HG03520 (cell line): ENCODE measurements at regions not wholly inside any gene's neighbourhood (a gene's known extent, or its start where the extent isn't known, plus 50 kb on each side); places are given as distances from the start of the nearest gene placed in this dataset.
"Not testable (repeated sequence)": the region's sequence is repeated elsewhere in the genome, so short reads cannot be mapped to it uniquely, and the experiment has no call there.

Experiments used
- ATAC-seq: cut with Tn5 transposase; IDR thresholded peaks from one replicate; pipeline ENCODE4 v1.9.1; 2021; ENCODE audit warnings: mild to moderate bottlenecking, moderate library complexity; ENCODE audit not compliant: unreplicated experiment

DNA sequence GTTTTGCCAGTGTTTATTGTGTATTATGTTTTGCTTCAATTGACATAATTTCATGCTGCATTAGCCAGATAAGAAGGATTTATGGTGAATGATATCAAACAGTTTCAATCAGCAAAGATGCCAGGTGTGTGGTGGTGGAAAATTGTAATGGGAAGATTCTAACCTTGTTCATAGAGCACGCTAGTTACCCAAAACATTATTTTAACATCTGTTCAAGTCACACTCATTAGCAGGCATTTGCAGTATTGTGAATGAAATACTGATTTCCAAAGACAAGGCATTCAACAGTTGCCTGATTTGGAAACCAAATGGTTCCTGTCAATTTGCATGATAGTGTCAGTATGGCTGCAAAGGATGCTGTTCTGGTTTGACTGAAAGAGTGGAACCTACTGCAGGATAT lies 129.7 kb downstream of the EPC1 start:
- ATAC-seq: no peak

DNA sequence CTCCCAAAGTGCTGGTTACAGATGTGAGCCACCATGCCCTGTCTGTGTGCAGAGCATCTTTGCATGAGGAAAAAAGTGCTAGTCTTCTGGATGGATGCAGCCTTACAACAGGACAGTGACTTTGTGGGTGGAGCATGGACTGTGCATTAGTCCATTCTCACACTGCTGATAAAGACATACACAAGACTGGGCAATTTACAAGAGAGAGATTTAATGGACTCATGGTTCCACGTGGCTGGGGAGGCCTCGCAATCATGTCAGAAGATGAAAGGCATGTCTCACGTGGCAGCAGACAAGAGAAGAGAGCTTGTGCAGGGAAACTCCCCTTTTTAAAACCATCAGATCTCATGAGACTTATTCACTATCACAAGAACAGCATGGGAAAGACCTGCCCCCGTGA lies 133.1 kb downstream of the EPC1 start:
- not testable (repeated sequence) for ATAC-seq

DNA sequence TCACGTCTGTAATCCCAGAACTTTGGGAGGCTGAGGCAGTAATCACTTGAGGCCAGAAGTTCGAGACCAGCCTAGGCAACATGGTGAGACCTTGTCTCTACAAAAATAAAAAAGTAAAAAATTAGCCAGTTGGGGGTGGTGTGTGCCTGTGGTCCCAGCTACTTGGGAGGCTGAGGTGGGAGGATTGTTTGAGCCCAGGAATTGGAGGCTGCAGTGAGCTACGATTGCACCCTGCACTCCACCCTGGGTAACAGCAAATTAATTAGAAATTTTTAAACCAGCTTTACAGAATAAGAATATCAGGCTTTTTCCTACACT lies 136.0 kb downstream of the EPC1 start:
- ATAC-seq: no peak

- no peak for ATAC-seq
Measured at GRCh38 chr10:32210306-32211045, 136.5 kb downstream of the EPC1 start.

GRCh38 chr10:32208005-32208404 lies 139.0 kb downstream of the EPC1 start:
- ATAC-seq: not testable (repeated sequence)

- ATAC-seq: no peak
Measured at GRCh38 chr10:32207544-32207943, 139.4 kb downstream of the EPC1 start.

DNA sequence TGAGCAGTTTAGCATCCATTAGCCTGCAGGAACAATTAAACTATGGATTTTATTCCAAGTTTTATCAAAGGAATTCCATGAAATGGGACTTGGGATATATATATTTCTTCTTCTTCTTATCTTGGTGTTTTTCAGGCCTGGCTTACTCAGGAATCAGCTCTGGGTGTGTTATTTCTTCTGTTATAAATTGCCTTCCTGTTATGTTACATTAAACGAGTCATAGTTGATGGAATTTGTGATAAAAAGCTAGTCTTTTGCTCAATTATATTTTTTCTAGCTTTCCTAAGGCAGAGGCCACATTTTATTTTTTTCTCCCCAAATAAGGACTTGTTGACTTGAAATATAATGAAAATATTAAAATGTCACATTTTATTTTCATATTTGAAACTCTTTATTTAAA lies 141.3 kb downstream of the EPC1 start:
- ATAC-seq: no peak

DNA sequence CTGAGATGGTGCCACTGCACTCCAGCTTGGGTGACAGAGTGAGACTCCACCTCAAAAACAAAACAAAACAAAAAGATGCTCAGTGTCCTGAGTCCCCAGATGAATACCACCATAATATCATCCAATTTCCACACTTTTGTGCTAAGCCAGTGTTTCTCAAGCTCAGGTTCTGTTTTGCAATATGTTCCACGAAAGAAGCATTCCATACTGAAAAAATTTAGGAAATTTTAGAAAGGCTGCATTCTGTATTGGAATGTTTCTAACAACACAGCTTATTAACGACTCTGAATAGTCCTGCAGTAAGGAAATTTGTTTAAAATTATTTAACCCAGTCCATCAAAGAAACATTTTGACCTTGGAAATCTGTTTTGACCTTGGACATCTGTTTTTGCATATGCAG lies 142.4 kb downstream of the EPC1 start:
- no peak for ATAC-seq

DNA sequence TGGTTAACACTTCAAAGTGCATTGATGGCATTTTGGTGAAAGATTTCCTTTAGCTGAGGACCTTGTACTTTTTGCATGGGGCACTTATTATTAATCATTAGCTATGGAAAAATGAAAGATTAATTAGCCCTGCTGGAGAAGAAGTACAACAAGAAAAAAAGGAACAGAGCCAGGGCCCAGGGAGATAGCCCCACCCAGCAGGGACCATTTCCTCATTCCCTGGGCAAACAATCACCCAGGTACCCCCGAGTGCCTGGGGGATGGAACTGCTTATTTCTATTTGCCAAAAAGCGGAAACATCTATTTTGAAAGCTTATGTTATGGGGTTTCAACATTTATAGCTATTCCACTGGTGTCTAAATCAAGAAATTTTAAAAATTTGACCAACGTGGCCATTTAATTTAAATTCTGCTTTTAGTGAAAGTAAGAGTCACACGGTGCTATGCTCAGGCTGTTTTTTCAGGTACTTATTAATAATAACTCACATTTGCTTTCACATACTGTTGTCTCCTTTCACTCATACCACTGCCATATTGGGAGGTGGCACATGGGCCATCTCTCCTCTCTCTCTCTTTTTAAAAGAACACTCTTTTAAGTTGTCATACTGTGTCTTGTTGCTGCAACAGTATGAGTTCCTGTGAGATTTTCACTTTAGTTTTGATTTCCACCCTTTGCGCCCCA lies 143.6 kb upstream of the KIF5B start:
- ATAC-seq: no peak

DNA sequence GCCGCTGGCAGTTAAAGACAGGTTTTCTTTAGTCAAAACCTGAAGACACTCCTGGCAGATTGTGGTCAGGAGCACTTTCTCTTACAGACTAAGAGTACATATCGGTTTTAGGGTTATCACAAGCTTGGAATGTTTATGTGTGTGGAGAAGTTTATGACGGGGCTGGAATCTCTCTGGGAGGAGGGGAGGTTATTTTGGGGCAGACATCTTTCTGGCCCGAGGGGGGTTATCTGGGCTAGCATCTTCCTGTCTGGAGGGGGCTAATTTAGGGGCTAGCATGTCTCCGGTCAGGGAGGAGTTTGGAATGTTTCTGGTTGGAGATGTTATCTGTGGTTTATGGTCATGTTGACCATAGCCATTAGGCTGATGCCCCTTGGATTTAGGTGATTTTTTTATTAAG lies 141.2 kb upstream of the KIF5B start:
- no peak for ATAC-seq

GRCh38 chr10:32190890-32191491 lies 134.8 kb upstream of the KIF5B start:
- peak; percentile 65 for ATAC-seq

GRCh38 chr10:32189400-32190084 lies 133.3 kb upstream of the KIF5B start:
- no peak for ATAC-seq

GRCh38 chr10:32188601-32189000 lies 132.4 kb upstream of the KIF5B start:
- ATAC-seq: not testable (repeated sequence)

DNA sequence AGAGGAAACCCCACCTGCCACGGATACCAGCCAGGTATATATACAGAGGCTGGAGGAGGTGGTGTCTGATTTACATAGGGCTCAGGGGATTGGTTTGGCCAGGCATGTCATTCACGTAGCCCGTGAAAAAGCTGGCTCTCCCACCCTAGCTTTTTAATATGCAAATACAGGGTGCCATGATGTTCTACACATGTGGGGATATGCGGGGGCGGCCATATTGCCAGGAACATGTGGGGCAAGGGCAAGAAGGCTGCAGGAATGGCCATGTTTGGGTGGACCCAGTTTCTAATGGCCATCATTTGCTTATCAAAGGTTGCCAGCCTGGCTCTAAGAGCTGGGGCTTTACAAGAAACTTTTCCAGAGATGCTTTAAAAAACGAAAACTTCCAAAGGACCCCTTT lies 131.5 kb upstream of the KIF5B start:
- no peak for ATAC-seq

GRCh38 chr10:32183652-32184051 lies 127.4 kb upstream of the KIF5B start:
- ATAC-seq: not testable (repeated sequence)

- ATAC-seq: no peak
Measured at GRCh38 chr10:32182476-32182875, 126.3 kb upstream of the KIF5B start.

- no peak for ATAC-seq
Measured at GRCh38 chr10:32180390-32181280, 124.4 kb upstream of the KIF5B start.

- ATAC-seq: no peak
Measured at GRCh38 chr10:32179836-32180235, 123.6 kb upstream of the KIF5B start.

- not testable (repeated sequence) for ATAC-seq
Measured at GRCh38 chr10:32177594-32177993, 121.4 kb upstream of the KIF5B start.

DNA sequence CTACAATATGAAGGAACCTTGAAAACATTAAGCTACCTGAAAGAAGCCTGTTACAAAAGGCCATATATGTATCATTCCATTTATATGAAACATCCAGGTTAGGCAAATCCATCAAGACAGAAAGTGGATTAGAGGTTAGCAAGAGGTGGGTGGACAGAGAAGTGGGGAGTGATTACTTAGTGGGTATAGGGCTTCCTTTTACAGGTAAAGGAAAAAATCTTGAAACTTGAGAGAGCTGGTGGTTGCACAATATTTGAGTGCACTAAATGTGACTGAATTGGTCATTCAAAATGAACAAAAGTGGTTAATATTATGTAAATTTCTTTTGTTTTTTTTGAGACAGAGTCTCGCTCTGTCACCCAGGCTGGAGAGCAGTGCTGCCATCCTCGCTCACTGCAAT lies 119.4 kb upstream of the KIF5B start:
- ATAC-seq: no peak
